ENCODE measurements at regions not wholly inside any gene's neighbourhood (a gene's known extent, or its start where the extent isn't known, plus 50 kb on each side); places are given as distances from the start of the nearest gene placed in this dataset.
"Not testable (repeated sequence)": the region's sequence is repeated elsewhere in the genome, so short reads cannot be mapped to it uniquely, and the experiment has no call there.

DNA sequence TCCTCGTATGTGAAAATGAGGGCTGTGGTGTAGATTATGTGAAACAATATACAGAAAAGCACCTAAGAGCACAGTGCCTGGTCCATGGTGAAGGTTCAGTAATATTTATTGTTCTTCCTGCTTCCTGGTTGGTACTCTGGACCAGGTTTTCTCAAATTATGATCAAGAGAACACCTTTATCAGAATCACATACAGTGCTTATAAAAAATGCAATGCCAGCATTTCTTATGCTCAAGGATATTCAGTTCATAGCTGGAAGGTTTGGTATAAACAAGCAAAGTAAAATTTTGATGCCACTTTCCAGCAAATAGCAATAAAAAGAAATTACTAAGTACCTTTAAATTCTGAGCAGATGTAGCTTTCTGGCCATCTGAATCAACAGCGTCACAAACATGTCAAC, 1412.4 kb downstream of the RPA4 start:
- Mint-ChIP-seq H3K9me3 (no peaks in the 10 kb centered on the region), H3K4me3 (no peak overlapping the region), H3K27me3 (no peaks in the 10 kb centered on the region), H3K27ac (no peak overlapping the region), H3K4me1 (ENCODE audit: low read depth) (no peaks in the 10 kb centered on the region), H3K36me3 (ENCODE audit: low read depth) (no peaks in the 10 kb centered on the region)
- ChIA-PET POLR2A (no interaction called here), CTCF (no interaction called here)
- ATAC-seq (no peak), DNase-seq (no peak)
- intact Hi-C loops (cut with micrococcal nuclease): no loop called here
- TF ChIP-seq, protein P1, sequence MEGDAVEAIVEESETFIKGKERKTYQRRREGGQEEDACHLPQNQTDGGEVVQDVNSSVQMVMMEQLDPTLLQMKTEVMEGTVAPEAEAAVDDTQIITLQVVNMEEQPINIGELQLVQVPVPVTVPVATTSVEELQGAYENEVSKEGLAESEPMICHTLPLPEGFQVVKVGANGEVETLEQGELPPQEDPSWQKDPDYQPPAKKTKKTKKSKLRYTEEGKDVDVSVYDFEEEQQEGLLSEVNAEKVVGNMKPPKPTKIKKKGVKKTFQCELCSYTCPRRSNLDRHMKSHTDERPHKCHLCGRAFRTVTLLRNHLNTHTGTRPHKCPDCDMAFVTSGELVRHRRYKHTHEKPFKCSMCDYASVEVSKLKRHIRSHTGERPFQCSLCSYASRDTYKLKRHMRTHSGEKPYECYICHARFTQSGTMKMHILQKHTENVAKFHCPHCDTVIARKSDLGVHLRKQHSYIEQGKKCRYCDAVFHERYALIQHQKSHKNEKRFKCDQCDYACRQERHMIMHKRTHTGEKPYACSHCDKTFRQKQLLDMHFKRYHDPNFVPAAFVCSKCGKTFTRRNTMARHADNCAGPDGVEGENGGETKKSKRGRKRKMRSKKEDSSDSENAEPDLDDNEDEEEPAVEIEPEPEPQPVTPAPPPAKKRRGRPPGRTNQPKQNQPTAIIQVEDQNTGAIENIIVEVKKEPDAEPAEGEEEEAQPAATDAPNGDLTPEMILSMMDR (IDR thresholded peaks at IDR 0.05): no peak

DNA sequence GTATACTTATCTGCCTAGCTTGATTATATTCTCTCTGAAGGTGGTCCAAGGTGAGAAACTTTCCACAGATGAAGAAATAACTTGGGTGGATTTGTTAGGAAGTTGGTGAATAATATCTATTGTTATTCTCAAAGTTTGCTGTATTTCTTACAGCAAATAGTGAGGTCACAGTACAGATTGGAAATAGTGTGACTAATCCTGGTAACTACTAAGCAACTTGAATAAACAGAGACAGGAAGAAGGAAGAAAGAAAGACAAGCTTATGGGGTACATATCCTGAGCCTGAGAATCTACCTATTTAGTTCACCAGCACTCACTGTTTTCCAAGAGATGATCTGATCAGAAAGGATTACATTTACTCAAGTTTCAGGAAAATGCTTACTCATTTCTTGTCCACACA, 1416.1 kb downstream of the RPA4 start:
- ChIA-PET POLR2A (no interaction called here), CTCF (no interaction called here)
- TF ChIP-seq, protein P1 (IDR thresholded peaks at IDR 0.05): no peak
- Mint-ChIP-seq H3K4me1 (ENCODE audit: low read depth) (no peaks in the 10 kb centered on the region), H3K27ac (no peak overlapping the region), H3K36me3 (ENCODE audit: low read depth) (no peaks in the 10 kb centered on the region), H3K4me3 (no peak overlapping the region), H3K9me3 (no peaks in the 10 kb centered on the region), H3K27me3 (no peaks in the 10 kb centered on the region)
- DNase-seq (no peak), ATAC-seq (no peak)
- intact Hi-C loops (cut with micrococcal nuclease): no loop called here

DNA sequence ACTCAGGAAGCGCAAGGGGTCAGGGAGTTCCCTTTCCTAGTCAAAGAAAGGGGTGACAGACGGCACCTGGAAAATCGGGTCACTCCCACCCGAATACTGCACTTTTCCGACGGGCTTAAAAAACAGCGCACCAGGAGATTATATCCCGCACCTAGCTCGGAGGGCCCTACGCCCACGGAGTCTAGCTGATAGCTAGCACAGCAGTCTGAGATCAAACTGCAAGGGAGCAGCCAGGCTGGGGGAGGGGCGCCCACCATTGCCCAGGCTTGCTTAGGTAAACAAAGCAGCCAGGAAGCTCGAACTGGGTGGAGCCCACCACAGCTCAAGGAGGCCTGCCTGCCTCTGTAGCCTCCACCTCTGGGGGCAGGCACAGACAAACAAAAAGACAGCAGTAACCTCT, 1416.8 kb downstream of the RPA4 start:
- H3K4me3 Mint-ChIP-seq; H3K36me3 Mint-ChIP-seq (ENCODE audit: low read depth); H3K27me3 Mint-ChIP-seq; H3K4me1 Mint-ChIP-seq (ENCODE audit: low read depth); intact Hi-C loops (cut with micrococcal nuclease); CTCF ChIA-PET; H3K27ac Mint-ChIP-seq; DNase-seq; H3K9me3 Mint-ChIP-seq; ATAC-seq; POLR2A ChIA-PET: not testable (repeated sequence)

DNA sequence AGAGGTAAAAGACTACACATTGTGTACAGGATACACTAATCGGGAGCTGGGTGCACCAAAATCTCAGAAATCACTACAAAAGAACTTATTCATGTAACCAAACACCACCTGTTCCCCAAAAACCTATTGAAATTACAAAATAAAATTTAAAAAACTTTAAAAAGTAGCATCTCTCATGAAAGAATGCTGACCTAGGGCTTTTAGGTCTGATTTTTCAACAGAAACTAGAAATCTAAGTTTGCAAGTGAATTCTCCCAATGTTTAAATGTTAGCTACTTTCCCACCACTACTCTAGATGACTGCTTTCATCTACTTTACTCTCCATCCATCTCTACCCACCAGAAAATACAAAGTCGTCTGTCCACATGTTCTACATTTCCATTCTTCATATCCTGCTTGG, 1447.7 kb downstream of the RPA4 start:
- Mint-ChIP-seq H3K9me3 (no peaks in the 10 kb centered on the region), H3K36me3 (ENCODE audit: low read depth) (no peaks in the 10 kb centered on the region), H3K27ac (no peak overlapping the region), H3K27me3 (no peaks in the 10 kb centered on the region), H3K4me3 (no peak overlapping the region), H3K4me1 (ENCODE audit: low read depth) (no peaks in the 10 kb centered on the region)
- ATAC-seq: no peak
- intact Hi-C loops (cut with micrococcal nuclease): no loop called here
- no peak for DNase-seq
- TF ChIP-seq, protein P1 (IDR thresholded peaks at IDR 0.05): no peak
- CTCF ChIA-PET: no interaction called here
- POLR2A ChIA-PET: no interaction called here

DNA sequence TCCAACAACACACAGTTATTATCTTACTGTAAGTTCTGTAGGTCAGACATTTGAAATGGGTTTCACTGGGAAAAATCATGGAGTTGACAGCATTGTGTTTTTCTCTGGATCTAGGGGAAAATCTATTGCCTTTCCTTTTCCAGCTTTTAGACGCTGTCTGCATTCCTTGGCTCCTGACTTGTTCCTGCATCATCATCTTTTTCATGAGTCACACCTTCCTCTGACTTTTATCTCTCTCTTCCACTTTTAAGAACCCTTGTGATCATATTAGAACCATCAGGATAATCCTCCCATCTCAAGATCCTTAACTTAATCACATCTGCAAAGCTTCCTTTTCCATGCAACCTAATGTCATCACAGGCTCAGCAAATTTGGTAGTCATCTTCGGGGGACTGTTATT, 1454.8 kb downstream of the RPA4 start:
- ChIA-PET CTCF (no interaction called here), POLR2A (no interaction called here)
- peaks cover 4% of the 10 kb centered on the region for H3K9me3 Mint-ChIP-seq
- no peak for ATAC-seq
- no peak overlapping the region for H3K27ac Mint-ChIP-seq
- no peaks in the 10 kb centered on the region for H3K36me3 Mint-ChIP-seq (ENCODE audit: low read depth)
- H3K4me1 Mint-ChIP-seq (ENCODE audit: low read depth): no peaks in the 10 kb centered on the region
- intact Hi-C loops (cut with micrococcal nuclease): no loop called here
- DNase-seq: no peak
- TF ChIP-seq, protein P1 (IDR thresholded peaks at IDR 0.05): no peak
- H3K4me3 Mint-ChIP-seq: no peak overlapping the region
- no peaks in the 10 kb centered on the region for H3K27me3 Mint-ChIP-seq

DNA sequence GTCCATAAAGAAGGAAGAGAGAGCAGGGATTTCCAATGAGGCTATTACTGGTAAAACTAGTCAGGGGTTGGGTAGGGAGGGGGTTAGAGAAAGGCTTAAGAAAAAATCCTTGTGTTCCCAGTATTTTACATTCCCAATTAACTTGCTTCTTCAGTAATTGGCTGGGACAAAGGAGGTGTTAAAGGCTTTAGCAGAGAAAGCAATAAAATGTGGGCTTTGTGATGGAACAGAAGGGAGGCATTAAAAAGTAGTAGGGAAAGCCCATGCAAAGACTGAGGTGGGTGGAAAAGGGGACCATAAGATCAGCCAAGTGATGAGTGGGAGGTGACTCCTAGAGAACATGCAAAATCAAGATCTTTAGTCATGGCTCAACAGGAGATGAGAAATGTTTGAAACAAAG, 1467.2 kb downstream of the RPA4 start:
- POLR2A ChIA-PET: no interaction called here
- no peak overlapping the region for H3K27ac Mint-ChIP-seq
- H3K4me3 Mint-ChIP-seq: no peak overlapping the region
- CTCF ChIA-PET: no interaction called here
- no peaks in the 10 kb centered on the region for H3K4me1 Mint-ChIP-seq (ENCODE audit: low read depth)
- TF ChIP-seq, protein P1 (IDR thresholded peaks at IDR 0.05): no peak
- H3K27me3 Mint-ChIP-seq: no peaks in the 10 kb centered on the region
- ATAC-seq: no peak
- DNase-seq: no peak
- intact Hi-C loops (cut with micrococcal nuclease): no loop called here
- no peaks in the 10 kb centered on the region for H3K9me3 Mint-ChIP-seq
- H3K36me3 Mint-ChIP-seq (ENCODE audit: low read depth): no peaks in the 10 kb centered on the region

Data from activated CD8-positive, alpha-beta T cell treated with anti-CD3 and anti-CD28 coated beads for 36 hours (primary cell).